NT2/D1 (cell line): ENCODE measurements at regions not wholly inside any gene's neighbourhood (a gene's known extent, or its start where the extent isn't known, plus 50 kb on each side); places are given as distances from the start of the nearest gene placed in this dataset.

Experiments used
- DNase-seq: peaks from one replicate; pipeline ENCODE4 v3.0.0-alpha.2; 2011; ENCODE audit warnings: low read depth, low spot score
- H3K27me3 ChIP-seq: 2 replicates; pipeline ENCODE4 v1.6.0; 2011; ENCODE audit warnings: mild to moderate bottlenecking; ENCODE audit not compliant: insufficient read length, insufficient read depth
- H3K36me3 ChIP-seq: 2 replicates; pipeline ENCODE4 v1.6.1; 2011; ENCODE audit warnings: mild to moderate bottlenecking, low read length, mixed read lengths; ENCODE audit not compliant: insufficient read depth, insufficient read length
- H3K4me1 ChIP-seq: 2 replicates; pipeline ENCODE4 v1.5.1; 2011; ENCODE audit not compliant: insufficient read depth, insufficient read length
- H3K4me3 ChIP-seq: 2 replicates; pipeline ENCODE4 v1.5.1; 2011; ENCODE audit warnings: low read depth; ENCODE audit not compliant: insufficient read length
- H3K9ac ChIP-seq: 2 replicates; pipeline ENCODE4 v1.6.0; 2011; ENCODE audit warnings: low read depth; ENCODE audit not compliant: insufficient read length
- H3K9me3 ChIP-seq: 2 replicates; pipeline ENCODE4 v1.5.1; 2011; ENCODE audit warnings: mild to moderate bottlenecking, low read length; ENCODE audit not compliant: insufficient read depth
- SUZ12 ChIP-seq: IDR thresholded peaks from 2 replicates; pipeline ENCODE4 v1.6.1; 2011; ENCODE audit not compliant: insufficient read length, insufficient read depth; ENCODE audit errors: extremely low read depth
- YY1 ChIP-seq: IDR thresholded peaks from 2 replicates; pipeline ENCODE4 v1.6.1; 2011; ENCODE audit not compliant: insufficient read length, insufficient read depth
- ZNF274 ChIP-seq: IDR thresholded peaks from 2 replicates; pipeline ENCODE4 v1.6.1; 2011; ENCODE audit warnings: mild to moderate bottlenecking, low read depth, low read length

DNA sequence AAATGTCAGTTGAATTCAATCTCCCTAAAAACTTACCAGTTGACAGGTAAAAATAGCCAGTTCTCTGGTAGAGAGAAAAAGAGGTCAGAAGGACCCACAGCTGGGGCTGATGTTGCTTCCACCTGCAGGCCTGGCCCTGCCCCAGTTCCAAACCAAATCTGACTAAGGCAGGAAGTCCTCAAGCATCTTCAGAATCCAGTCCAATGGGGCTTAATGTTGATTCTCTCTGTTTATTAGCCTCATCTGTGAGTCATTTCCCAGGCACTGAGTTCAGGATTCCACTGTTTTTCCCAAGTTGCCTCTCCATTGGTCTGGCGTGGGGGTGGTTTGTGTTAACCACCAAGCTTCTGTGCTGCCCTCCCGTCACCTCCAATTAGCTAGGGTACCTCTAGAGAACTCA is 601.8 kb downstream of the INSC start:
- Histone ChIP-seq H3K9ac (no peak overlapping the region), H3K9me3 (no peaks in the 10 kb centered on the region), H3K36me3 (no peaks in the 10 kb centered on the region), H3K27me3 (peaks cover 2% of the 10 kb centered on the region), H3K4me3 (no peak overlapping the region), H3K4me1 (no peaks in the 10 kb centered on the region)
- TF ChIP-seq ZNF274, result no peak
- TF ChIP-seq SUZ12, result no peak
- no peak for TF ChIP-seq YY1
- no peak for DNase-seq

DNA sequence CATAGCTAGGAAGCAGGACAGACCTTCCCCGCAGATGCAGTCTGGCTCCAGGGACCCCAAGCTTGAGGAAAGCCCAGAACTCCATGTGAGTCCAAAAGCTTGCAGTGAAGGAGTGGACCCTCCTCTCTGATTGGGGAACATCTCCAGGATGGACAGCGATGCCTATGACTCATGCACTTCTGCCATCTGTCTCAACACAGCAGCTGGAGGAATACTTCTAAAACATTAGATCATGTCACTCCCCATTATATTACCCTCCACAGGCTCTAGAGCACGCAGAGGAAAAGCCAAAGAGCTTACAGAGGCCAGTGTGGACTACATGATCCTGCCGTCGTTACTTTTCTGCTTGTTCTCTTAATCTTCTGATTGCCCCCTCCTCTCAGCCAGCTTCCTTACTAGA is 605.7 kb downstream of the INSC start:
- H3K4me3 ChIP-seq, result no peak overlapping the region
- no peaks in the 10 kb centered on the region for H3K4me1 ChIP-seq
- H3K9ac ChIP-seq, result no peak overlapping the region
- no peaks in the 10 kb centered on the region for H3K36me3 ChIP-seq
- TF ChIP-seq YY1, result no peak
- TF ChIP-seq ZNF274, result no peak
- no peak for TF ChIP-seq SUZ12
- DNase-seq, result no peak
- H3K27me3 ChIP-seq, result no peaks in the 10 kb centered on the region
- 0 out of 2 replicates have a peak, but pooled peaks cover 6% of the 10 kb centered on the region for H3K9me3 ChIP-seq

DNA sequence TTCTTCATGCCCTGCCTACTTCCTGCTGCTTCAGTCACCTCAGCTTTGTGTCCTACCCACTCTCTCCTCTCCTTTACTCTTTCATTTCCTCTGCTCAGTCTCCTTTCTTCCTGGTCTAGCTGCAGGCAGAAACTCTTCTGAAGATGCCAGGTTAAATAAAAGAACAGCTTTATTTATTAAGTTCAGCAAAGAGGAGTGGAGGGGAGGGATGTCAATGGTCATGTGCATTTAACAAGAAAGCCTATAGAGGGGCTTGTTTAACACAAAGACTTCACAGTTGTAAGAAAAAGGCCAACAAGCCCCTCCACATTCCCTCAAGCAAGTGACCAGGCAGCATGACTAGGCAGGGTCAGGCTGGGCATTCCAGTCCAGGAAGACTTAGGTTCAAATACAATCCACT is 609.2 kb downstream of the INSC start:
- no peak for DNase-seq
- Histone ChIP-seq H3K9ac (no peak overlapping the region), H3K4me3 (no peak overlapping the region), H3K4me1 (no peaks in the 10 kb centered on the region), H3K27me3 (no peaks in the 10 kb centered on the region), H3K9me3 (0 out of 2 replicates have a peak, but pooled peaks cover 6% of the 10 kb centered on the region), H3K36me3 (no peaks in the 10 kb centered on the region)
- TF ChIP-seq SUZ12 (no peak), ZNF274 (no peak), YY1 (no peak)

- Histone ChIP-seq H3K9ac (no peak overlapping the region), H3K4me1 (no peaks in the 10 kb centered on the region), H3K36me3 (no peaks in the 10 kb centered on the region), H3K27me3 (no peaks in the 10 kb centered on the region), H3K4me3 (no peak overlapping the region), H3K9me3 (0 out of 2 replicates have a peak, but pooled peaks cover 6% of the 10 kb centered on the region)
- no peak for DNase-seq
- no peak for TF ChIP-seq YY1
- TF ChIP-seq SUZ12, result no peak
- TF ChIP-seq ZNF274, result no peak
Measured at GRCh38 chr11:15724601-15725000, 609.9 kb downstream of the INSC start.

- Histone ChIP-seq H3K36me3 (no peaks in the 10 kb centered on the region), H3K9me3 (0 out of 2 replicates have a peak, but pooled peaks cover 6% of the 10 kb centered on the region), H3K27me3 (no peaks in the 10 kb centered on the region), H3K4me1 (no peaks in the 10 kb centered on the region), H3K9ac (no peak overlapping the region), H3K4me3 (no peak overlapping the region)
- TF ChIP-seq SUZ12 (no peak), YY1 (no peak), ZNF274 (no peak)
- DNase-seq, result no peak
Measured at GRCh38 chr11:15725246-15725645, 610.5 kb downstream of the INSC start.

- TF ChIP-seq ZNF274, result no peak
- TF ChIP-seq SUZ12, result no peak
- TF ChIP-seq YY1, result no peak
- Histone ChIP-seq H3K36me3 (no peaks in the 10 kb centered on the region), H3K9me3 (0 out of 2 replicates have a peak, but pooled peaks cover 6% of the 10 kb centered on the region), H3K4me1 (no peaks in the 10 kb centered on the region), H3K9ac (no peak overlapping the region), H3K27me3 (no peaks in the 10 kb centered on the region), H3K4me3 (no peak overlapping the region)
- DNase-seq, result no peak
Measured at GRCh38 chr11:15726221-15726746, 611.6 kb downstream of the INSC start.

GRCh38 chr11:15726893-15727519 is 612.3 kb downstream of the INSC start:
- no peak for DNase-seq
- no peak for TF ChIP-seq ZNF274
- TF ChIP-seq YY1, result no peak
- no peaks in the 10 kb centered on the region for H3K27me3 ChIP-seq
- no peak overlapping the region for H3K9ac ChIP-seq
- no peak overlapping the region for H3K4me3 ChIP-seq
- 0 out of 2 replicates have a peak, but pooled peaks cover 3% of the 10 kb centered on the region for H3K9me3 ChIP-seq
- no peaks in the 10 kb centered on the region for H3K4me1 ChIP-seq
- no peaks in the 10 kb centered on the region for H3K36me3 ChIP-seq
